BE2C (cell line): ENCODE measurements at regions not wholly inside any gene's neighbourhood (a gene's known extent, or its start where the extent isn't known, plus 50 kb on each side); places are given as distances from the start of the nearest gene placed in this dataset.

Source experiments
- DNase-seq: peaks from one replicate; pipeline ENCODE4 v3.0.0-alpha.2; 2020
- H3K27me3 ChIP-seq: fragments of 250-450 bp; sonication (Bioruptor Pico); 2 replicates; pipeline ENCODE4 v1.5.1; 2020; ENCODE audit warnings: mild to moderate bottlenecking
- H3K36me3 ChIP-seq: fragments of 250-450 bp; sonication (Bioruptor Pico); 2 replicates; pipeline ENCODE4 v1.5.1; 2020; ENCODE audit warnings: mild to moderate bottlenecking
- H3K4me1 ChIP-seq: fragments of 250-450 bp; sonication (Bioruptor Pico); 2 replicates; pipeline ENCODE4 v1.5.1; 2020
- H3K4me3 ChIP-seq: 2 replicates; pipeline ENCODE4 v1.5.1; 2011; ENCODE audit warnings: low read depth, low read length
- H3K9me3 ChIP-seq: fragments of 250-450 bp; sonication (Bioruptor Pico); 2 replicates; pipeline ENCODE4 v1.5.1; 2020
- TF ChIP-seq, protein P1 (sequence below): IDR thresholded peaks from 2 replicates; pipeline ENCODE4 v1.5.1; 2012; ENCODE audit warnings: mild to moderate bottlenecking, low read depth, low read length

DNA sequence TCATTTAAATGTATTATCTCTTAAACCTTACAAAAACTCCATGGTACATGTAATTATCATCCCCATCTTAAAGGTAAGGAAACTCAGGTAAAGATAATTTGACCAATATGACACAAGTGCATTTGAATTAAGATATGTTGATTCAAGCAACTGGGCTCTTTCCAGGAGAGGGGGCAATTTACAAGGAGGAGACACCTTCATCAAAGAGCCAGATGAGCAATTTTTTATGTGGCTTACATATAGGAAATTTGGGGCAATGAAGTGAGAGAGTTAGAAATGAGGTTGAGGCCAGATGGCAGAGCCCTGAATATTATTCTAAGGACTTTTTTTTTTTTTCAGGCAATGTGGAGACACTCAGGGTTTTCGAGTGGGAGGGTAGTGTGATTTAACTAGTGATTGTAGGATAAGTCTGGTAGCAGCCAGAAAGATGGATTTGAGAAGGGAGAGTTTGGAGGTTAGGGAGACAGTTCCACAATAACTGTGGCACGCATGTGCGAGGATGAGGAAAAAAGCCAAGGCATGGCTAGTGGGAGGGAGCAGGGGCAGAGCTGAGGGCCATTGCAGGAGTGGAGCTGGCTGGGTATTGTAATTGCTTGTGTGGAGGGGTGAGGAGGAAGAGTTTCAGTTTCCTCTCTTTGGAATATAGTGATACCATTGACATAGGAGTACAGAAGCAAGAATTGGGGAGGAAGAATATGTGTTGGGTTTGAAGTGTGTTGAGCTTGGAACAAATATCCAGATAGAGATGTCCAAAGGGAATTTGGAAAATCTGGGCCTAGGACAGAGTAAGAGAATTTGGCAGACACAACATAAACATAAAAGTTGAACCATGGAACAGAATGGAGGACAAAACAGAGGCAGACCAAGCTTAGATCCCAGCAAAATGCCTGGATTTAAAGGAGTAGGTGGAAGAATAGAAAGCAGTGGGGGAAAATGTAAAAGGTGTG, 72.0 kb downstream of the ACTBL2 start:
- no peaks in the 10 kb centered on the region for H3K9me3 ChIP-seq
- DNase-seq: no peak
- no peaks in the 10 kb centered on the region for H3K36me3 ChIP-seq
- H3K4me3 ChIP-seq: no peak overlapping the region
- peaks cover 8% of the 10 kb centered on the region; the same call in 1 of the 2 replicates for H3K4me1 ChIP-seq
- H3K27me3 ChIP-seq: no peaks in the 10 kb centered on the region
- TF ChIP-seq, protein P1, sequence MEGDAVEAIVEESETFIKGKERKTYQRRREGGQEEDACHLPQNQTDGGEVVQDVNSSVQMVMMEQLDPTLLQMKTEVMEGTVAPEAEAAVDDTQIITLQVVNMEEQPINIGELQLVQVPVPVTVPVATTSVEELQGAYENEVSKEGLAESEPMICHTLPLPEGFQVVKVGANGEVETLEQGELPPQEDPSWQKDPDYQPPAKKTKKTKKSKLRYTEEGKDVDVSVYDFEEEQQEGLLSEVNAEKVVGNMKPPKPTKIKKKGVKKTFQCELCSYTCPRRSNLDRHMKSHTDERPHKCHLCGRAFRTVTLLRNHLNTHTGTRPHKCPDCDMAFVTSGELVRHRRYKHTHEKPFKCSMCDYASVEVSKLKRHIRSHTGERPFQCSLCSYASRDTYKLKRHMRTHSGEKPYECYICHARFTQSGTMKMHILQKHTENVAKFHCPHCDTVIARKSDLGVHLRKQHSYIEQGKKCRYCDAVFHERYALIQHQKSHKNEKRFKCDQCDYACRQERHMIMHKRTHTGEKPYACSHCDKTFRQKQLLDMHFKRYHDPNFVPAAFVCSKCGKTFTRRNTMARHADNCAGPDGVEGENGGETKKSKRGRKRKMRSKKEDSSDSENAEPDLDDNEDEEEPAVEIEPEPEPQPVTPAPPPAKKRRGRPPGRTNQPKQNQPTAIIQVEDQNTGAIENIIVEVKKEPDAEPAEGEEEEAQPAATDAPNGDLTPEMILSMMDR: no peak

DNA sequence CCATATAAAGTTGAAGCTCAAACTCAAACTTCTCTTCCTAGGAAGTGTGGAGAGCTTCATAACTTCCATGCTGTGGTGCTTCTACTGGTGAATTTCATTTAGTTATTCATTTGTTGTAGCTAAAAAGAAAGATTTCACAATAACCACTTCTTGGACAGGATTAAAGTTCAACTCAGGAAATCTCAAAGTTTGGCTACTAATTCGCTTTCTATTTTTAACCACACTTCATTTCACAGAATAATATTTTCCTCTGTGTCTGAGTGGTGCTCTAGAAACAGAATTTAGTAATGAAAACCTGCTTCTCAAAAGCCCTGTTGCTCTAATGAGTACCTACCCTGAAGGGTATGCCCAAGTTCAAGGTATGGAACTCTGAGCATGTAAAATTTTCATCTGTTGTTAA, 73.9 kb downstream of the ACTBL2 start:
- DNase-seq: no peak
- H3K36me3 ChIP-seq: no peaks in the 10 kb centered on the region
- H3K27me3 ChIP-seq: no peaks in the 10 kb centered on the region
- TF ChIP-seq, protein P1: no peak
- no peak overlapping the region for H3K4me3 ChIP-seq
- H3K9me3 ChIP-seq: no peaks in the 10 kb centered on the region
- H3K4me1 ChIP-seq: peaks cover 4% of the 10 kb centered on the region; the same call in 1 of the 2 replicates

DNA sequence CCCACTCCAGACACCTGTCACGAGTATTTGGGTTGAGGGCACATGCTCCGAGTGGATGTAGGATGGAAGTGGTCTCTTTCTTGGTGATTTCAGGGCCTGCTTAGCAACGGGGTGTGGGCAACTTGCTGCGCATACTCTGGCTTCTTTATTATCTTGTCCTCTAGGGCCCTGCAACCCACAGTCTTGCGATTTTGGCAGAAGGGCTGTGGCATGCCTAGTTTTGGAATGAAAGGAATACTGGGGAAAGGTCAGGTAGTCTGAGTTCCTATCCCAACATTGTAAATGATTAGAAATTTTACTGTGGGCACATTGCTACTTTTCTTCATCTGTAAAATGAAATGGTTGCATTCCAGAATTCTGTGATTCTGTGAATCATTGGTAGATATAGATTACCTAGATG, 74.3 kb downstream of the ACTBL2 start:
- H3K4me1 ChIP-seq: peaks cover 4% of the 10 kb centered on the region; the same call in 1 of the 2 replicates
- no peaks in the 10 kb centered on the region for H3K36me3 ChIP-seq
- no peak overlapping the region for H3K4me3 ChIP-seq
- no peak for DNase-seq
- H3K9me3 ChIP-seq: no peaks in the 10 kb centered on the region; the same call in 1 of the 2 replicates
- TF ChIP-seq, protein P1: no peak
- no peaks in the 10 kb centered on the region for H3K27me3 ChIP-seq

DNA sequence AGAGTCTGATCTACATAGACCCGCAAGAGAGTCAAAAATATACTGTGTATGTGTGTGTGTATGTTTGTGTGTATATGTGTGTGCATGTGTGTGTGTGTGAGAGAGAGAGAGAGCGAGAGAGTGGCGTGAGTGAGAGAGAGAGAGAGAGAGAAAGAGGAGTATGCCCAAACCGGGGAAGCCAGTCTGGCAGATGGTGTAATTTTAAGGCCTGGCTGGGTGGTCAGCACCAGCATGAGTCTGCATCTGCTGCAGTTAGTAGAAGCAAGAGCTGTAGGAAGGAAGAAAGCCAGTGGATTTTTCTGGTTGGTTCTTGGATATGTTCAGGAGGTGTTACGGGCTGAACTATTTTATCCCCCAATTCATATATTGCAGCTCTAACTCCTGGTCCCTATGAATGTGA, 75.2 kb downstream of the ACTBL2 start:
- H3K36me3 ChIP-seq: no peaks in the 10 kb centered on the region
- H3K4me3 ChIP-seq: no peak overlapping the region
- DNase-seq: no peak
- no peaks in the 10 kb centered on the region for H3K27me3 ChIP-seq
- TF ChIP-seq, protein P1: no peak
- no peaks in the 10 kb centered on the region; the same call in 1 of the 2 replicates for H3K9me3 ChIP-seq
- H3K4me1 ChIP-seq: peaks cover 2% of the 10 kb centered on the region; the same call in 1 of the 2 replicates

DNA sequence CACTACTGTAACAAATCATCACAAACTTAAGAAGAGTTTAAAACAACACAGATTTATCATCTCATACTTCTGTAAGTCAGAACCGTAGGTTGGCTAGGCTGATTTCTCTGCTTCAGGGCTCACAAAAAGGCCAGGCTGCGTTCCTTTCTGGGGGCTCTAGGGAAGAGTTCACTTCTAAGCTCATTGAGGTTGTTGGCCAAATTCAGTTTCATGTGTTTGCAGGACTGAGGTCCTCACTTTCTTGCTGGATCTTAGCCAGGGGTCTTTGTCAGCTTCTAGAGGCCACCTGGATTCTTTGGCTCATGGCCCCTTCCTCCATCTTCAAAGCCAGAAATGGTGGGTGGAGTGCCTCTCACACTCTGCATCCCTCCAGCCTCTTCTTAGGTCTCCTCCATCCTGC, 76.0 kb downstream of the ACTBL2 start:
- no peak overlapping the region for H3K4me3 ChIP-seq
- TF ChIP-seq, protein P1: no peak
- H3K9me3 ChIP-seq: no peaks in the 10 kb centered on the region; the same call in 1 of the 2 replicates
- DNase-seq: no peak
- no peaks in the 10 kb centered on the region for H3K4me1 ChIP-seq
- H3K36me3 ChIP-seq: no peaks in the 10 kb centered on the region
- H3K27me3 ChIP-seq: no peaks in the 10 kb centered on the region

DNA sequence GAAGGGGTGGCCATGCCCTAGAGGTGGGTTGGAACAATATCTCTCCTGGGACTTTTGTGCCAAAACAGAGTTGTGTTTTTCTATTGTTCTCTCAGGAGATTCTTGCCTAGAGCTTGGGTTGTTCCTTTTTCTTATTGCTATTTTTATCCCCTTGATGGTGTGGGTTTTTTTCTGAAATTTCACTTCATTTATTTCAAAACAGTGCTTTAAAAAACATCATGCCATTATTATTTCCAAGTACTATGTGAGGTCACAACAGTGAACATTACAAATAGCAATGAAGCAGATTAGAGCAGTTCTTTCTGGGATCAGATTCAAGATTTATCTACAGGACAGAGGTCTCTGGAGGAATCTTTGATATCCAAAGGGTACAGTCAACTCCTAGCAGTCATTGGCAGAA, 76.6 kb downstream of the ACTBL2 start:
- Histone ChIP-seq H3K9me3 (no peaks in the 10 kb centered on the region; the same call in 1 of the 2 replicates), H3K27me3 (no peaks in the 10 kb centered on the region), H3K36me3 (no peaks in the 10 kb centered on the region), H3K4me3 (no peak overlapping the region), H3K4me1 (no peaks in the 10 kb centered on the region)
- DNase-seq: no peak
- TF ChIP-seq, protein P1: no peak
